SIG-M5 treated with dmso at 0.1 percent for 504 hours (cell line): ENCODE measurements at regions not wholly inside any gene's neighbourhood (a gene's known extent, or its start where the extent isn't known, plus 50 kb on each side); places are given as distances from the start of the nearest gene placed in this dataset.

Experiments
- DNase-seq: peaks from one replicate; lab custom pipeline; 2025; ENCODE audit not compliant: unreplicated experiment; lab: John Stamatoyannopoulos, UW

DNA sequence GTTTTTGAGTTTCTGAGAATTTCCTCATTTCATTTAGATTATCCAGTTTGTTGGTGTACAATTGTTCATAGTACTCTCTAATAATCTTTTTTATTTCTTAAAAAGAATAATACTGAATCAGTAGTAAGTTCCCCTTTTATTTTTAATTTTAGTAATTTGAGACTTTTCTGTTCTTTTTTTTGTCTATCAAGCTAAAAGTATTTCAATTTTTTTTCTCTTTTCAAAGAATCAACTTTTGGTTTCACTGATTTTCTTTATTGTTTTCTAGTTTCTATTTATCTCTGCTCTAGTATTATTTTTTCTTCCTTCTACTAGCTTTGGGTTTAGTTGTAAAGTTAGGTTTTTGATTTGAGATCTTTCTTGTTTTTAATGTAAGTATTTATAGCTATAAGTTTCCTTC is 60.6 kb upstream of the ARL15 start:
- no peak for DNase-seq

- DNase-seq: no peak
Measured at GRCh38 chr5:54367844-54368243, 57.5 kb upstream of the ARL15 start.

DNA sequence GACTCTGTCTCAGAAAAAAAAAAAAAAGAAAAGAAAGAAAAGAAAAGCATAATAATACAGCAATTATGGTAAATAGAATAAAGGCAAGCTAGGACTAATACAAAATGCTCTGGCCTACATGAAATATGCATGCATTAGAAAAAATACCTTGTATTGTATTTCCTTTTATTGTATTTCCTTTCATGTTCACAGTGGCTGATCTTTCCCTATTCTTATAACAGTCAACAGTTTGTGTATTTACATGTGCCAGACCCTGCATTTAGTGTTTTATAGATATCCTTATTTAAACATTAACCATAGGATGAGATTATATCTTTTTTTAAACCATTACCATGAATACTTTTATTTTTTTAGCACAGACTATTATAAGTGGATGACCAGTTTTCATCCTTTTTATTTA is 56.3 kb upstream of the ARL15 start:
- no peak for DNase-seq

DNA sequence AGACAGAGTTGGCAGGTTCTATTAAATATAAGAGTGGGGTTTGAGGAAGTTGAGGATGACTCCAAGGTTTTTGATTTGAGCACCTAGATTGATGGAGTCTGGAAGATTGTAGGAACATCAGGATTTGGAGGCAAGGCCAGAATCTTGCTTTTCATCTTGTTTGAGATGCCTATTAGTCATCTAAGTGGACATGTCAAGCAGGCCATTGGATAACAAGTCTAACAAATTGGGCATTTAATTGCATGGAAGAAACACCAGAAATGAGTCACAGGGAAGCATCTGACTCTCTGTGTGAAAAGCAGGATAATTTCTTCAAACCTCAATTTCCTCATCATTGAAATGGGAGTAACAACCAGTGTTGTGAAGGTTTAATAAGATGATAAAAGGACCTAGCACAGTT is 53.3 kb upstream of the ARL15 start:
- no peak for DNase-seq

DNA sequence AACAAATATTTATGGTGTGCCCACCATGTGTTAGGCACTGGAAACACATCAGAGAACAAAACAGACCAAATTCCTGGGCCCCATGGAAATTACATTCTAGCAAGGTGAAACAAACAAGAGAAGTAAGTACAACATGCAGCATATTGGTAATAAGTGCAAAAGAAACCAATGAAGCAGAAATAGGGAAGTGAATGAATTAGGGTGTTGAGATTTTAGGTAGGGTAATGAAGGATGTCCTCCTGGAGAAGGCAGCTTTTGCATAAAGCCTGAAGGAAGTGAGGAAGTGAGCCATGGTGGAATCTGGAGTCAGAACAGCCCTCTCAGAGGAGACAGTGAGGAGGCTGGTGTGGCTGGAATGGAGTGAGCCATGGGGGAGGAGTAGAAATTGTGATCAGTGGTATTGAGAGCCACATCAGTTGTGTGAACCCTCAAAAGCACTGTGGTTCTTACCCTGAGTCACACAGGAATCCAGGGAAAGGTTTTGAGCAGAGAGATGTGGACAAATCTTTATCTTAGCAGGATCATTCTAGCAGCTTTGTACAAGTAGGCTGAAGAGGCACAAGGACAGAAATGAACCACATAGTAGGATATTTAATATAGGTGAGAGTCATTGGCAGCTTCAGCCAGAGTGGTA is 52.7 kb upstream of the ARL15 start:
- no peak for DNase-seq

DNA sequence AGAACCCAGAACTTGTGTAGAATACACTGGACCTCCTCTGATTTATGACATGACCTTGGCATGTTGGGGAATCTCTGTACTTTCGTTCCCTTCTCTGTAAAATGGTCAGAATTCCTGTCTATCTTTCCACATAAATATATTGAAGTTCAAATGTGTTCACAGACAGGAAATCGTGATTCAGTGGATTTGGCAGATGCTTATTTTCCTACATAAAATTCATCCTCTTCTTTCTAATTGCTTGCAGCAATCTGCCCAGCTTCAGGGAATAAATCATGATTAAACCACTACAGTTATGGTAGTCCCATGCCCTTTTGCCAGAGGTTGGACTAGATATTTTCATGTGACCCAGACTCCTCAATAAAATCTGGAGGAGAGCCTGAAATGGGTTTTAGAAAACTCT is 52.1 kb upstream of the ARL15 start:
- DNase-seq: no peak

- DNase-seq: no peak
Measured at GRCh38 chr5:54361691-54362411, 51.5 kb upstream of the ARL15 start.

- no peak for DNase-seq
Measured at GRCh38 chr5:54360925-54361662, 50.7 kb upstream of the ARL15 start.
